Spleen (tissue), 7 donors: ENCODE measurements at regions not wholly inside any gene's neighbourhood (a gene's known extent, or its start where the extent isn't known, plus 50 kb on each side); places are given as distances from the start of the nearest gene placed in this dataset.

Experiments used
- POLR2A ChIP-seq, 3 donors: fragments of 450-650 bp; IDR thresholded peaks; one replicate each; pipeline ENCODE4 v1.5.1; 2017; ENCODE audit warnings: antibody characterized with exemption in 3 of 3, mild to moderate bottlenecking in 1 of 3
- TF ChIP-seq, protein P1 (sequence below), 11 experiments: fragments of 200-600 bp in 7 of 11; fragments of 450-650 bp in 4 of 11; sonication (generic) in 4 of 11; IDR thresholded peaks in 8 of 11; conservative IDR thresholded peaks in 3 of 11; 1 replicate in 7 of 11; 2 replicates in 4 of 11; pipeline versions ENCODE4 v1.4.0 to v1.8.0; 2016 to 2021; ENCODE audit warnings: antibody characterized with exemption in 11 of 11, inconsistent platforms in 4 of 11, mild to moderate bottlenecking in 1 of 11
- donor health status: DM: no; HTN: no; CAD: no; lungs with moderate emphysema.
- donor health status: DM: no; HTN: no; CAD: no.
- donor health status: DM: no; HTN: no; CAD: no.

DNA sequence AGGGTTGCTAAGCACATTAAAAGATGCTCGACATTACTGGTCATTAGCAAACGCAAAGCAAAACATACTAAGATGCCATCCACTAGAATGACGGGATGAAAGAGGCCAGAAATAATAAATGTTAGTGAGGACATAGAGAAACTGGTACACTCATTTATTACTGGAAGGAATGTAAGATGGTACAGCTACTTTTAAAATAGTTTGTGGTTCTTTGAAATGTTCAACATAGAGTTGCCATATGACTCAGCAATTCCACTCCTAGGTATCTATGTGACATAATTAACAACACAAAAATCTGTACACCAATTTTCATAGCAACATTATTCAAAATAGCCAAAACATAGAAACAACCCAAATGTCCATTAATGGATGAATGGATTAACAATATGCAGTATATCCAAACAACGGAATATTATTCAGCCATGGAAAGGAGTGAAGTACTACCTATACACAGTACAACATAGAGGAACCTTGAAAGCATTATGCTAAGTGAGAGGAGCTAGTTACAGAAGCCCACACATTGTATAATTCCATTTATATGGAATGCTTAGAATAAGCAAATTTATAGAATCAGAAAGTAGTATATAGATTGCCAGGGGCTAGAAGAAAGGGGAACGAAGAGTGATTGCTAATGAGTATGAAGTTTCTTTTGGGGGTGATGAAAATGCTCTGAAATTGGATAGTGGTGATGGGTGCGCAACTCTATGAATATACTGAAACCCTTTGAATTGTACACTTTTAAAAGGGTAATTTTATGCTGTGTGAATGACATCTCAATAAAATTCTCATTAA lies 61.9 kb upstream of the IL1R1 start:
- TF ChIP-seq, protein P1, sequence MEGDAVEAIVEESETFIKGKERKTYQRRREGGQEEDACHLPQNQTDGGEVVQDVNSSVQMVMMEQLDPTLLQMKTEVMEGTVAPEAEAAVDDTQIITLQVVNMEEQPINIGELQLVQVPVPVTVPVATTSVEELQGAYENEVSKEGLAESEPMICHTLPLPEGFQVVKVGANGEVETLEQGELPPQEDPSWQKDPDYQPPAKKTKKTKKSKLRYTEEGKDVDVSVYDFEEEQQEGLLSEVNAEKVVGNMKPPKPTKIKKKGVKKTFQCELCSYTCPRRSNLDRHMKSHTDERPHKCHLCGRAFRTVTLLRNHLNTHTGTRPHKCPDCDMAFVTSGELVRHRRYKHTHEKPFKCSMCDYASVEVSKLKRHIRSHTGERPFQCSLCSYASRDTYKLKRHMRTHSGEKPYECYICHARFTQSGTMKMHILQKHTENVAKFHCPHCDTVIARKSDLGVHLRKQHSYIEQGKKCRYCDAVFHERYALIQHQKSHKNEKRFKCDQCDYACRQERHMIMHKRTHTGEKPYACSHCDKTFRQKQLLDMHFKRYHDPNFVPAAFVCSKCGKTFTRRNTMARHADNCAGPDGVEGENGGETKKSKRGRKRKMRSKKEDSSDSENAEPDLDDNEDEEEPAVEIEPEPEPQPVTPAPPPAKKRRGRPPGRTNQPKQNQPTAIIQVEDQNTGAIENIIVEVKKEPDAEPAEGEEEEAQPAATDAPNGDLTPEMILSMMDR (IDR thresholded peaks at IDR 0.05 in 8 of 11, conservative IDR thresholded peaks at IDR 0.05 in 3 of 11), result no peak
- TF ChIP-seq POLR2A (IDR thresholded peaks at IDR 0.05), result no peak
